WTC11 (cell line): ENCODE measurements at regions not wholly inside any gene's neighbourhood (a gene's known extent, or its start where the extent isn't known, plus 50 kb on each side); places are given as distances from the start of the nearest gene placed in this dataset.

Source experiments
- ATAC-seq: fragments of 200-7000 bp; cut with Tn5 transposase; 2 replicates; pipeline ENCODE4 v1.10.0; 2021; ENCODE audit warnings: mild to moderate bottlenecking, moderate library complexity
- CTCF ChIA-PET: fragments of 300-600 bp; sonication (Branson Sonifier 250); formaldehyde crosslinking; loops from one replicate; lab custom pipeline; 2021; ENCODE audit warnings: antibody characterized with exemption; lab: Charles Lee
- POLR2A ChIA-PET: fragments of 350-600 bp; sonication (Branson Sonifier 250); formaldehyde crosslinking; loops from one replicate; lab custom pipeline; 2021; ENCODE audit warnings: antibody characterized with exemption; lab: Charles Lee
- DNase-seq: peaks from one replicate; pipeline ENCODE4 v3.0.0; 2021; ENCODE audit warnings: low spot score
- H3K27ac Mint-ChIP-seq: 2 replicates; pipeline ENCODE4 v1.8.0; 2021; ENCODE audit warnings: mixed read lengths
- H3K27me3 Mint-ChIP-seq: 2 replicates; pipeline ENCODE4 v1.8.0; 2021; ENCODE audit warnings: low read depth, mild to moderate bottlenecking, moderate library complexity, mixed read lengths
- H3K36me3 Mint-ChIP-seq: 2 replicates; pipeline ENCODE4 v1.8.0; 2021; ENCODE audit warnings: mixed read lengths
- H3K4me1 Mint-ChIP-seq: 2 replicates; pipeline ENCODE4 v1.8.0; 2022; ENCODE audit warnings: mixed read lengths
- H3K4me3 Mint-ChIP-seq: 2 replicates; pipeline ENCODE4 v1.8.0; 2021; ENCODE audit warnings: mild to moderate bottlenecking, moderate library complexity, mixed read lengths
- H3K9me3 Mint-ChIP-seq: 2 replicates; pipeline ENCODE4 v1.8.0; 2021; ENCODE audit warnings: mixed read lengths
- ATF1 ChIP-seq: sonication (generic); formaldehyde crosslinking; IDR thresholded peaks from 2 replicates; pipeline ENCODE4 v1.8.1; 2023; ENCODE audit warnings: mild to moderate bottlenecking, moderate library complexity, missing genetic modification reagents
- CREM ChIP-seq: sonication (generic); formaldehyde crosslinking; IDR thresholded peaks from 2 replicates; pipeline ENCODE4 v1.8.1; 2022; ENCODE audit warnings: mild to moderate bottlenecking, missing genetic modification reagents, moderate library complexity
- NFATC4 ChIP-seq: fragments of 250-450 bp; sonication (Bioruptor Pico); IDR thresholded peaks from 2 replicates; pipeline ENCODE4 v1.9.0; 2021; ENCODE audit warnings: mild to moderate bottlenecking
- NR2C2 ChIP-seq: sonication (generic); formaldehyde crosslinking; IDR thresholded peaks from 2 replicates; pipeline ENCODE4 v1.8.0; 2022; ENCODE audit warnings: mild to moderate bottlenecking, missing genetic modification reagents
- PRRX2 ChIP-seq: fragments of 250-450 bp; sonication (Bioruptor Pico); IDR thresholded peaks from 2 replicates; pipeline ENCODE4 v1.8.0; 2021; ENCODE audit warnings: mild to moderate bottlenecking
- SMAD3 ChIP-seq: sonication (generic); formaldehyde crosslinking; IDR thresholded peaks from 2 replicates; pipeline ENCODE4 v1.8.0; 2022; ENCODE audit warnings: missing genetic modification reagents, mild to moderate bottlenecking, borderline replicate concordance
- TEAD1 ChIP-seq: sonication (generic); formaldehyde crosslinking; IDR thresholded peaks from 2 replicates; pipeline ENCODE4 v1.8.0; 2022; ENCODE audit warnings: mild to moderate bottlenecking, missing genetic modification reagents
- ZNF263 ChIP-seq: sonication (generic); formaldehyde crosslinking; IDR thresholded peaks from 2 replicates; pipeline ENCODE4 v1.8.1; 2022; ENCODE audit warnings: low read depth, mild to moderate bottlenecking, moderate library complexity, missing genetic modification reagents
- ZNF423 ChIP-seq: fragments of 250-450 bp; sonication (Bioruptor Pico); IDR thresholded peaks from 2 replicates; pipeline ENCODE4 v2.1.2; 2022; ENCODE audit warnings: mild to moderate bottlenecking, moderate library complexity
- TF ChIP-seq, protein P1 (sequence below): fragments of 250-450 bp; sonication (Bioruptor Pico); IDR thresholded peaks from 2 replicates; pipeline ENCODE4 v1.9.0; 2021; ENCODE audit warnings: mild to moderate bottlenecking, borderline replicate concordance
- TF ChIP-seq, protein P2 (sequence below): fragments of 200-600 bp; IDR thresholded peaks from 2 replicates; pipeline ENCODE4 v1.8.0; 2022; ENCODE audit warnings: antibody characterized with exemption
- TF ChIP-seq, protein P3 (sequence below): sonication (generic); formaldehyde crosslinking; IDR thresholded peaks from 2 replicates; pipeline ENCODE4 v1.8.1; 2023; ENCODE audit warnings: mild to moderate bottlenecking, missing genetic modification reagents, borderline replicate concordance
- TF ChIP-seq, protein P4 (sequence below): sonication (generic); formaldehyde crosslinking; IDR thresholded peaks from 2 replicates; pipeline ENCODE4 v1.8.0; 2022; ENCODE audit warnings: mild to moderate bottlenecking, missing genetic modification reagents
- TF ChIP-seq, protein P5 (sequence below): sonication (generic); formaldehyde crosslinking; IDR thresholded peaks from 2 replicates; pipeline ENCODE4 v1.8.1; 2022; ENCODE audit warnings: mild to moderate bottlenecking, missing genetic modification reagents, moderate library complexity, borderline replicate concordance

GRCh38 chr3:165507060-165507459 lies 310.9 kb upstream of the SLITRK3 start (continued):
- TF ChIP-seq, protein P1, sequence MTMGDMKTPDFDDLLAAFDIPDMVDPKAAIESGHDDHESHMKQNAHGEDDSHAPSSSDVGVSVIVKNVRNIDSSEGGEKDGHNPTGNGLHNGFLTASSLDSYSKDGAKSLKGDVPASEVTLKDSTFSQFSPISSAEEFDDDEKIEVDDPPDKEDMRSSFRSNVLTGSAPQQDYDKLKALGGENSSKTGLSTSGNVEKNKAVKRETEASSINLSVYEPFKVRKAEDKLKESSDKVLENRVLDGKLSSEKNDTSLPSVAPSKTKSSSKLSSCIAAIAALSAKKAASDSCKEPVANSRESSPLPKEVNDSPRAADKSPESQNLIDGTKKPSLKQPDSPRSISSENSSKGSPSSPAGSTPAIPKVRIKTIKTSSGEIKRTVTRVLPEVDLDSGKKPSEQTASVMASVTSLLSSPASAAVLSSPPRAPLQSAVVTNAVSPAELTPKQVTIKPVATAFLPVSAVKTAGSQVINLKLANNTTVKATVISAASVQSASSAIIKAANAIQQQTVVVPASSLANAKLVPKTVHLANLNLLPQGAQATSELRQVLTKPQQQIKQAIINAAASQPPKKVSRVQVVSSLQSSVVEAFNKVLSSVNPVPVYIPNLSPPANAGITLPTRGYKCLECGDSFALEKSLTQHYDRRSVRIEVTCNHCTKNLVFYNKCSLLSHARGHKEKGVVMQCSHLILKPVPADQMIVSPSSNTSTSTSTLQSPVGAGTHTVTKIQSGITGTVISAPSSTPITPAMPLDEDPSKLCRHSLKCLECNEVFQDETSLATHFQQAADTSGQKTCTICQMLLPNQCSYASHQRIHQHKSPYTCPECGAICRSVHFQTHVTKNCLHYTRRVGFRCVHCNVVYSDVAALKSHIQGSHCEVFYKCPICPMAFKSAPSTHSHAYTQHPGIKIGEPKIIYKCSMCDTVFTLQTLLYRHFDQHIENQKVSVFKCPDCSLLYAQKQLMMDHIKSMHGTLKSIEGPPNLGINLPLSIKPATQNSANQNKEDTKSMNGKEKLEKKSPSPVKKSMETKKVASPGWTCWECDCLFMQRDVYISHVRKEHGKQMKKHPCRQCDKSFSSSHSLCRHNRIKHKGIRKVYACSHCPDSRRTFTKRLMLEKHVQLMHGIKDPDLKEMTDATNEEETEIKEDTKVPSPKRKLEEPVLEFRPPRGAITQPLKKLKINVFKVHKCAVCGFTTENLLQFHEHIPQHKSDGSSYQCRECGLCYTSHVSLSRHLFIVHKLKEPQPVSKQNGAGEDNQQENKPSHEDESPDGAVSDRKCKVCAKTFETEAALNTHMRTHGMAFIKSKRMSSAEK: no peak
- TF ChIP-seq NFATC4 (no peak), TEAD1 (CRISPR knock-in tag) (no peak), ATF1 (no peak), ZNF423 (no peak), CREM (CRISPR knock-in tag) (no peak)
- TF ChIP-seq, protein P2, sequence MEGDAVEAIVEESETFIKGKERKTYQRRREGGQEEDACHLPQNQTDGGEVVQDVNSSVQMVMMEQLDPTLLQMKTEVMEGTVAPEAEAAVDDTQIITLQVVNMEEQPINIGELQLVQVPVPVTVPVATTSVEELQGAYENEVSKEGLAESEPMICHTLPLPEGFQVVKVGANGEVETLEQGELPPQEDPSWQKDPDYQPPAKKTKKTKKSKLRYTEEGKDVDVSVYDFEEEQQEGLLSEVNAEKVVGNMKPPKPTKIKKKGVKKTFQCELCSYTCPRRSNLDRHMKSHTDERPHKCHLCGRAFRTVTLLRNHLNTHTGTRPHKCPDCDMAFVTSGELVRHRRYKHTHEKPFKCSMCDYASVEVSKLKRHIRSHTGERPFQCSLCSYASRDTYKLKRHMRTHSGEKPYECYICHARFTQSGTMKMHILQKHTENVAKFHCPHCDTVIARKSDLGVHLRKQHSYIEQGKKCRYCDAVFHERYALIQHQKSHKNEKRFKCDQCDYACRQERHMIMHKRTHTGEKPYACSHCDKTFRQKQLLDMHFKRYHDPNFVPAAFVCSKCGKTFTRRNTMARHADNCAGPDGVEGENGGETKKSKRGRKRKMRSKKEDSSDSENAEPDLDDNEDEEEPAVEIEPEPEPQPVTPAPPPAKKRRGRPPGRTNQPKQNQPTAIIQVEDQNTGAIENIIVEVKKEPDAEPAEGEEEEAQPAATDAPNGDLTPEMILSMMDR: no peak
- TF ChIP-seq, protein P3, sequence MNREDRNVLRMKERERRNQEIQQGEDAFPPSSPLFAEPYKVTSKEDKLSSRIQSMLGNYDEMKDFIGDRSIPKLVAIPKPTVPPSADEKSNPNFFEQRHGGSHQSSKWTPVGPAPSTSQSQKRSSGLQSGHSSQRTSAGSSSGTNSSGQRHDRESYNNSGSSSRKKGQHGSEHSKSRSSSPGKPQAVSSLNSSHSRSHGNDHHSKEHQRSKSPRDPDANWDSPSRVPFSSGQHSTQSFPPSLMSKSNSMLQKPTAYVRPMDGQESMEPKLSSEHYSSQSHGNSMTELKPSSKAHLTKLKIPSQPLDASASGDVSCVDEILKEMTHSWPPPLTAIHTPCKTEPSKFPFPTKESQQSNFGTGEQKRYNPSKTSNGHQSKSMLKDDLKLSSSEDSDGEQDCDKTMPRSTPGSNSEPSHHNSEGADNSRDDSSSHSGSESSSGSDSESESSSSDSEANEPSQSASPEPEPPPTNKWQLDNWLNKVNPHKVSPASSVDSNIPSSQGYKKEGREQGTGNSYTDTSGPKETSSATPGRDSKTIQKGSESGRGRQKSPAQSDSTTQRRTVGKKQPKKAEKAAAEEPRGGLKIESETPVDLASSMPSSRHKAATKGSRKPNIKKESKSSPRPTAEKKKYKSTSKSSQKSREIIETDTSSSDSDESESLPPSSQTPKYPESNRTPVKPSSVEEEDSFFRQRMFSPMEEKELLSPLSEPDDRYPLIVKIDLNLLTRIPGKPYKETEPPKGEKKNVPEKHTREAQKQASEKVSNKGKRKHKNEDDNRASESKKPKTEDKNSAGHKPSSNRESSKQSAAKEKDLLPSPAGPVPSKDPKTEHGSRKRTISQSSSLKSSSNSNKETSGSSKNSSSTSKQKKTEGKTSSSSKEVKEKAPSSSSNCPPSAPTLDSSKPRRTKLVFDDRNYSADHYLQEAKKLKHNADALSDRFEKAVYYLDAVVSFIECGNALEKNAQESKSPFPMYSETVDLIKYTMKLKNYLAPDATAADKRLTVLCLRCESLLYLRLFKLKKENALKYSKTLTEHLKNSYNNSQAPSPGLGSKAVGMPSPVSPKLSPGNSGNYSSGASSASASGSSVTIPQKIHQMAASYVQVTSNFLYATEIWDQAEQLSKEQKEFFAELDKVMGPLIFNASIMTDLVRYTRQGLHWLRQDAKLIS: no peak
- TF ChIP-seq, protein P4, sequence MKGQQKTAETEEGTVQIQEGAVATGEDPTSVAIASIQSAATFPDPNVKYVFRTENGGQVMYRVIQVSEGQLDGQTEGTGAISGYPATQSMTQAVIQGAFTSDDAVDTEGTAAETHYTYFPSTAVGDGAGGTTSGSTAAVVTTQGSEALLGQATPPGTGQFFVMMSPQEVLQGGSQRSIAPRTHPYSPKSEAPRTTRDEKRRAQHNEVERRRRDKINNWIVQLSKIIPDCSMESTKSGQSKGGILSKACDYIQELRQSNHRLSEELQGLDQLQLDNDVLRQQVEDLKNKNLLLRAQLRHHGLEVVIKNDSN: no peak

DNA sequence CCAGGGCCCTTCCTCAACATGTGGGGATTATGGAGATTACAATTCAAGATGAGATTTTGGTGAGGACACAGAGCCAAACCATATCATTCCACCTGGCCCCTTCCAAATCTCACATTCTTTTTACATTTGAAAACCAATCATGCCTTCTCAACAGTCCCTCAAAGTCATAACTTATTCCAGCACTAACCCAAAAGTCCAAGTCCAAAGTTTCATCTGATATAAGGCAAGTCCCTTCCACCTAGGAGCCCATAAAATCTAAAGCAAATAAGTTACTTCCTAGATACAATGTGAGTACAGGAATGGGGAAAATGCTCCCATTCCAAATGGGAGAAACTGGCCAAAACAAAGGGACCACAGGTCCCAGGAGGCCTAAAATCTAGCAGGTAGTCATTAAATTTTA lies 309.5 kb upstream of the SLITRK3 start:
- ChIA-PET POLR2A (no interaction called here), CTCF (no interaction called here)
- H3K4me1 Mint-ChIP-seq: no peaks in the 10 kb centered on the region
- TF ChIP-seq, protein P5, sequence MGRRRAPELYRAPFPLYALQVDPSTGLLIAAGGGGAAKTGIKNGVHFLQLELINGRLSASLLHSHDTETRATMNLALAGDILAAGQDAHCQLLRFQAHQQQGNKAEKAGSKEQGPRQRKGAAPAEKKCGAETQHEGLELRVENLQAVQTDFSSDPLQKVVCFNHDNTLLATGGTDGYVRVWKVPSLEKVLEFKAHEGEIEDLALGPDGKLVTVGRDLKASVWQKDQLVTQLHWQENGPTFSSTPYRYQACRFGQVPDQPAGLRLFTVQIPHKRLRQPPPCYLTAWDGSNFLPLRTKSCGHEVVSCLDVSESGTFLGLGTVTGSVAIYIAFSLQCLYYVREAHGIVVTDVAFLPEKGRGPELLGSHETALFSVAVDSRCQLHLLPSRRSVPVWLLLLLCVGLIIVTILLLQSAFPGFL (CRISPR knock-in tag): no peak
- TF ChIP-seq ZNF263 (CRISPR knock-in tag) (no peak), PRRX2 (CRISPR knock-in tag) (no peak), NR2C2 (no peak), SMAD3 (CRISPR knock-in tag) (no peak)
- TF ChIP-seq, protein P2: no peak
- H3K27me3 Mint-ChIP-seq: no peaks in the 10 kb centered on the region
- no peak overlapping the region for H3K4me3 Mint-ChIP-seq
- peaks cover 21% of the 10 kb centered on the region for H3K36me3 Mint-ChIP-seq
- H3K9me3 Mint-ChIP-seq: peaks cover 24% of the 10 kb centered on the region
- DNase-seq (no peak), ATAC-seq (no peak)
- H3K27ac Mint-ChIP-seq: no peak overlapping the region
